Ovary (tissue), 7 donors: ENCODE measurements at regions not wholly inside any gene's neighbourhood (a gene's known extent, or its start where the extent isn't known, plus 50 kb on each side); places are given as distances from the start of the nearest gene placed in this dataset.
A peak's percentile ranks its signal among the peaks of the same experiment; 100 is the strongest.

Experiments used
- DNase-seq, 5 donors: peaks; one replicate each; pipeline ENCODE4 v3.0.0-alpha.2; 2019 to 2020
- H3K27ac ChIP-seq, 2 donors: fragments of 200-600 bp; one replicate each; pipeline versions ENCODE4 v1.5.1 to v1.8.0; 2019 to 2022
- H3K27me3 ChIP-seq: fragments of 200-600 bp; one replicate; pipeline ENCODE4 v1.8.0; 2022
- H3K36me3 ChIP-seq: fragments of 200-600 bp; sonication (generic); one replicate; pipeline ENCODE4 v1.5.1; 2019
- H3K4me1 ChIP-seq: one replicate; pipeline ENCODE4 v1.8.1; 2013; ENCODE audit warnings: mild to moderate bottlenecking, moderate library complexity; ENCODE audit not compliant: insufficient read depth
- H3K4me3 ChIP-seq: fragments of 200-600 bp; sonication (generic); one replicate; pipeline ENCODE4 v1.5.1; 2017
- H3K9me3 ChIP-seq, 2 donors: fragments of 200-600 bp in 1 of 2; sonication (generic) in 1 of 2; one replicate each; pipeline versions ENCODE4 v1.5.1 to v1.8.1; 2013 to 2019; ENCODE audit warnings: mild to moderate bottlenecking in 1 of 2, moderate library complexity in 1 of 2
- EP300 ChIP-seq: sonication (generic); formaldehyde crosslinking; IDR thresholded peaks from one replicate; pipeline ENCODE4 v1.6.1; 2017; ENCODE audit warnings: antibody characterized with exemption
- POLR2A ChIP-seq: fragments of 450-650 bp; IDR thresholded peaks from one replicate; pipeline ENCODE4 v1.6.1; 2017; ENCODE audit warnings: antibody characterized with exemption, mild to moderate bottlenecking, moderate library complexity
- WGBS, 3 donors: extraction: QIAGEN DNeasy Blood & Tissue Kit in 1 of 3; methylation state at CpG; one replicate each; pipeline versions ENCODE4 v1.1.5 to v1.1.7; 2013 to 2017; 5-methylcytosine and 5-hydroxymethylcytosine counted together
- intact Hi-C, 4 donors: fragments of 100-400 bp; cut with DNase I; formaldehyde crosslinking; loops; one replicate each; pipeline versions ENCODE4 v1.11.0 to v1.15.1; 2022 to 2023
- TF ChIP-seq, protein P1 (sequence below), 3 donors: fragments of 450-650 bp in 2 of 3; fragments of 200-600 bp in 1 of 3; IDR thresholded peaks; one replicate each; pipeline versions ENCODE4 v1.5.1 to v1.8.0; 2016 to 2022; ENCODE audit warnings: antibody characterized with exemption in 3 of 3, mild to moderate bottlenecking in 1 of 3
- donor health status: DM: no; HTN: no; CAD: no; lungs with moderate emphysema.
- donor health status: DM: no; HTN: no; CAD: no.
- donor health status: Bipolar disorder and iron deficiency.
- donor health status: DM: no; HTN: no; CAD: no.
- donor health status: DM: yes; HTN: yes; CAD: no.

DNA sequence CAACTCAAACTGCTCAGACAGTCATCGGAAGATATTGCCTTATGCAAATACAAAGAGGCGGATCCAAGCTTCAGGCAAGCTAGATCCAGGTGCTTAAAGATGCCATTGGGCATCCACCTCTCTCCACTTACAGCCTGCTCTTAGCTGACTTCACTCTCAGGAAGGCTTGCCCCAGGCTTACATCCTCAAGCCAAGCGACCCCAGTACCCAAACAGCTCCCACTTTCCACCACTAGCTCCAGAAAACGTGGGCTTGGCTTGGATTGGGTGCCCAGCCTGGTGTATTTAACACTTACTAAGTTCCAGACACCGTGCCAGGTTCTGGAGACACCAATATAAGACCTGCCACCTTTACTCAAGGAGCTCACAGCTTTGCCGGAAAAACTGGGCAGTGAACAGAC lies 142.1 kb upstream of the VSTM2B start:
- TF ChIP-seq POLR2A: no peak
- TF ChIP-seq, protein P1, sequence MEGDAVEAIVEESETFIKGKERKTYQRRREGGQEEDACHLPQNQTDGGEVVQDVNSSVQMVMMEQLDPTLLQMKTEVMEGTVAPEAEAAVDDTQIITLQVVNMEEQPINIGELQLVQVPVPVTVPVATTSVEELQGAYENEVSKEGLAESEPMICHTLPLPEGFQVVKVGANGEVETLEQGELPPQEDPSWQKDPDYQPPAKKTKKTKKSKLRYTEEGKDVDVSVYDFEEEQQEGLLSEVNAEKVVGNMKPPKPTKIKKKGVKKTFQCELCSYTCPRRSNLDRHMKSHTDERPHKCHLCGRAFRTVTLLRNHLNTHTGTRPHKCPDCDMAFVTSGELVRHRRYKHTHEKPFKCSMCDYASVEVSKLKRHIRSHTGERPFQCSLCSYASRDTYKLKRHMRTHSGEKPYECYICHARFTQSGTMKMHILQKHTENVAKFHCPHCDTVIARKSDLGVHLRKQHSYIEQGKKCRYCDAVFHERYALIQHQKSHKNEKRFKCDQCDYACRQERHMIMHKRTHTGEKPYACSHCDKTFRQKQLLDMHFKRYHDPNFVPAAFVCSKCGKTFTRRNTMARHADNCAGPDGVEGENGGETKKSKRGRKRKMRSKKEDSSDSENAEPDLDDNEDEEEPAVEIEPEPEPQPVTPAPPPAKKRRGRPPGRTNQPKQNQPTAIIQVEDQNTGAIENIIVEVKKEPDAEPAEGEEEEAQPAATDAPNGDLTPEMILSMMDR (IDR thresholded peaks at IDR 0.05): no peak
- no peak for TF ChIP-seq EP300
- no peaks in the 10 kb centered on the region for H3K9me3 ChIP-seq
- H3K27ac ChIP-seq: no peak overlapping the region
- no peaks in the 10 kb centered on the region for H3K36me3 ChIP-seq
- no peaks in the 10 kb centered on the region for H3K4me1 ChIP-seq
- 68 to 83% (median 69%) methylated on average over 6 of the region's 6 CpGs for WGBS, 3 donors
- no peak overlapping the region for H3K4me3 ChIP-seq
- intact Hi-C loops: no loop called here
- DNase-seq: no peak
- H3K27me3 ChIP-seq: no peaks in the 10 kb centered on the region

DNA sequence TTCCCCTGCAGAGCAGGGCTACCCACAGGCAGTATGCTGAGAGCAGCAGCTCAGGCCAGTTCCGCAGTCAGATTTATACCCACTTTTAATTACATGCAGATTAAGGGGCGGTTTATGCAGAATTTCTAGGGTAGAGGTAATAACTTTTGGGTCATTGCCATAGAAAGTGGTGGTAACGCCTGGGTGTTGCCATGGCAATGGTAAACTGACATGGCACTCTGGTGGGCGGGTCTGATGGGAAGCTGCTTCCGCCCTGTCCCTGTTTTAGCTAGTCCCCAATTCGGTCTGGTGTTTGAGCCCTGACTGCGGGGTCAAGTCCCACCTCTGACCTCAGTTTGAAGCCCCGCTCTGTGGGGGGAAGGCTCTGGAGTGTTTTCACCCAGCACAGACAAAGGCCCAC lies 141.1 kb upstream of the VSTM2B start:
- H3K4me1 ChIP-seq: no peaks in the 10 kb centered on the region
- no peak for TF ChIP-seq POLR2A
- TF ChIP-seq, protein P1 (IDR thresholded peaks at IDR 0.05): no peak
- no peak for TF ChIP-seq EP300
- H3K27me3 ChIP-seq: no peaks in the 10 kb centered on the region
- intact Hi-C loops: no loop called here
- 58 to 69% (median 61%) methylated on average over 8 of the region's 8 CpGs for WGBS, 3 donors
- H3K9me3 ChIP-seq: no peaks in the 10 kb centered on the region
- H3K4me3 ChIP-seq: no peak overlapping the region
- peak in 2 of 5 donors; percentile 2 to 13 for DNase-seq
- no peaks in the 10 kb centered on the region for H3K36me3 ChIP-seq
- H3K27ac ChIP-seq: no peak overlapping the region

DNA sequence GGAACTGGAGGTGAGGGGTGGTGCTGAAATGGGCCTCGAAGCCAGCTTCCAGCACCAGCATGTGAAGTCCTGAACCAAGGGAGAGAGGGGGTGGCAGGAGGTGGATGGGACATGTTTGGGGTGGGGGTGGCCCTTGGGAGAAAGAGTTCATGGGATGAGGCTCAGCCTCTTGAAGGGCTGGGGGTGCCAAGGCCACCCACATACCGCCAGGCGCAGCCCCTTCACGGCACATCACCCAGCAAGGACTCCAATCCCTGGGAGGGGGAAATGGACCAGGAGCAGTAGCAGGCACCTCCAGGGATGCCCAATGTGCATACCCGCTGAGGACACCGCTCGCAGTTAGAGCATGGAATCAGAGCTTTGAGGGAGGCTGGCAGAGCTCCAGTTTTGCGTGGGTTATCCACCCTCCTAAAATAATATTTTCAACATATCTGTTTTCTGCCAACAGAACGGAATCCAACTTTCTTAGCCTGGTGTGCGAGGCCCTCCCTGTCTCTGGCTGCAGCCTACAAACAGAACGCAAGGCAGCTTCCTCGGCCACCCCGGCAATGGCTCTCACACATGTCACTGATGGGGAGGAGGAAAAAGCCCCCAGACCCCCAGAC lies 140.5 kb upstream of the VSTM2B start:
- Histone ChIP-seq H3K4me3 (no peak overlapping the region), H3K4me1 (no peaks in the 10 kb centered on the region), H3K27me3 (no peaks in the 10 kb centered on the region), H3K27ac (no peak overlapping the region), H3K9me3 (no peaks in the 10 kb centered on the region), H3K36me3 (no peaks in the 10 kb centered on the region)
- TF ChIP-seq, protein P1 (IDR thresholded peaks at IDR 0.05): no peak
- TF ChIP-seq POLR2A (no peak), EP300 (no peak)
- intact Hi-C loops: no loop called here
- WGBS, 3 donors: 29 to 35% (median 30%) methylated on average over 13 of the region's 13 CpGs
- DNase-seq: peak in 1 of 5 donors; percentile 30

DNA sequence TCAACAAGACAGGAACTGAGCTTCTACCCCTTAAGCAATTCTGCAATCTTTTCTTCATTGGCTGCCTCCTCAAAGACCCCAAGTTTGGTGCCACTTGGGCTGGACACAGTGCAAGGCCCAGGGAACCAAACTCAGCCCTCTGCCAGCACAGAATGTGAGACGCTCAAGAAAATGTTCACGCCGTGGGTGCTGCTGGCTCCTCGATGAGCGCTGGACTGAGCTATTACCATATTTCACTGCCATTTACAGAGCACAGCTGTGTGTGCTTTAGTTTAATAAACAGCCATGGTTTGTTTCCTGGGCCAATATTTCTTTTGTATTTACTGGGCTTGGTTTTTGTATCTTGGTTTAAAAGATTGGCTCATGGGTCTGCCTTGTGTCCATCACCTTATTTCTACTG lies 138.8 kb upstream of the VSTM2B start:
- DNase-seq: no peak
- Histone ChIP-seq H3K4me1 (no peaks in the 10 kb centered on the region), H3K9me3 (no peaks in the 10 kb centered on the region), H3K27me3 (no peaks in the 10 kb centered on the region), H3K27ac (no peak overlapping the region), H3K4me3 (no peak overlapping the region), H3K36me3 (no peaks in the 10 kb centered on the region)
- TF ChIP-seq, protein P1 (IDR thresholded peaks at IDR 0.05): no peak
- TF ChIP-seq EP300 (no peak), POLR2A (no peak)
- WGBS, 3 donors: 89% methylated on average over 5 of the region's 5 CpGs
- intact Hi-C loops: no loop called here
